ENCODE measurements at regions not wholly inside any gene's neighbourhood (a gene's known extent, or its start where the extent isn't known, plus 50 kb on each side); places are given as distances from the start of the nearest gene placed in this dataset.

DNA sequence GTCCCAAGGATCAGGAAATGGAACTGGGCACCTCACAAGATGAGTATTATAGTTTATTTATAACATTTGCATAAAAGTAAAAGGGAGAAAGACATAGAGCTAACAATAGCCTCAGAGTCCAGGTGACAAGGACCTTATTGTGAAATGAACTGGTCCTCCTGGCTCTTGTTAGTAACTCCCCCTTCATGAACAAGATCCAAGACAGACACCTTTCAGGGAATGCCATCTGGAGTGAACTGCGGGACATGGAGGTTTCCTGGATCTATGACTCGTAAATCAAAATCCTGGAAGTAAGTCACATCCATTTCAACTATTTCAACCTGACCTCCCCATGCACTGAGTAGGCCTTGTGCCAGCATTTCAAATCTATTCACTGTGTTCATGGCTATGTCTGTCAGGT, 129.5 kb upstream of the GAS1 start:
- TF ChIP-seq, protein P1, sequence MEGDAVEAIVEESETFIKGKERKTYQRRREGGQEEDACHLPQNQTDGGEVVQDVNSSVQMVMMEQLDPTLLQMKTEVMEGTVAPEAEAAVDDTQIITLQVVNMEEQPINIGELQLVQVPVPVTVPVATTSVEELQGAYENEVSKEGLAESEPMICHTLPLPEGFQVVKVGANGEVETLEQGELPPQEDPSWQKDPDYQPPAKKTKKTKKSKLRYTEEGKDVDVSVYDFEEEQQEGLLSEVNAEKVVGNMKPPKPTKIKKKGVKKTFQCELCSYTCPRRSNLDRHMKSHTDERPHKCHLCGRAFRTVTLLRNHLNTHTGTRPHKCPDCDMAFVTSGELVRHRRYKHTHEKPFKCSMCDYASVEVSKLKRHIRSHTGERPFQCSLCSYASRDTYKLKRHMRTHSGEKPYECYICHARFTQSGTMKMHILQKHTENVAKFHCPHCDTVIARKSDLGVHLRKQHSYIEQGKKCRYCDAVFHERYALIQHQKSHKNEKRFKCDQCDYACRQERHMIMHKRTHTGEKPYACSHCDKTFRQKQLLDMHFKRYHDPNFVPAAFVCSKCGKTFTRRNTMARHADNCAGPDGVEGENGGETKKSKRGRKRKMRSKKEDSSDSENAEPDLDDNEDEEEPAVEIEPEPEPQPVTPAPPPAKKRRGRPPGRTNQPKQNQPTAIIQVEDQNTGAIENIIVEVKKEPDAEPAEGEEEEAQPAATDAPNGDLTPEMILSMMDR (IDR thresholded peaks at IDR 0.05): no peak
- no peak for TF ChIP-seq POLR2A (IDR thresholded peaks at IDR 0.05)
- H3K4me3 ChIP-seq: no peak overlapping the region
- intact Hi-C loops (cut with DNase I): no loop called here
- 54 to 61% methylated on average over 2 of the region's 2 CpGs for WGBS, 2 donors
- H3K27ac ChIP-seq: no peak overlapping the region
- H3K27me3 ChIP-seq: no peaks in the 10 kb centered on the region
- no peaks in the 10 kb centered on the region for H3K4me1 ChIP-seq
- no peak for DNase-seq
- H3K9me3 ChIP-seq: no peaks in the 10 kb centered on the region
- no peaks in the 10 kb centered on the region for H3K36me3 ChIP-seq

DNA sequence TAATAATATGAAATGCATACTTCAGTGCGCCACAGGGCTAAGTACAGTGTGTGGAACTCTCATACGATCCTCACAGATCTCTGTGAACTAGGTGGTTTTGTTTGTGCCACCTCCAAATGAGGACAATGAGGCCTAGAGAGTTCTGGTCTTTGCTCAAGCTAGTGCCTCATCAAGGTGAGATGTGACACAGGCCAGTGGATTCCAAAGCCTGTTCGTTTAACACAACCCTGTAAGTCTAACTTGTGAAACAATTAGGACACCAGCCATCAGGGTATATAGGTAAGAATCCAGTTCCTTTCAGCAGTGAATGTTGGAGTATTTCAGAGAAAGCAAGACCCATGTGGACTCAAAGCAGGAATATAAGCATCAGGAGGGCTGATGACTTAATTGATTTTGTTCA, 130.7 kb upstream of the GAS1 start:
- no peaks in the 10 kb centered on the region for H3K4me1 ChIP-seq
- intact Hi-C loops (cut with DNase I): no loop called here
- H3K9me3 ChIP-seq: no peaks in the 10 kb centered on the region
- WGBS, 2 donors: 77 to 87% methylated on average over 3 of the region's 3 CpGs
- TF ChIP-seq, protein P1 (IDR thresholded peaks at IDR 0.05): no peak
- no peak for TF ChIP-seq POLR2A (IDR thresholded peaks at IDR 0.05)
- no peak overlapping the region for H3K4me3 ChIP-seq
- H3K36me3 ChIP-seq: no peaks in the 10 kb centered on the region
- no peaks in the 10 kb centered on the region for H3K27me3 ChIP-seq
- no peak overlapping the region for H3K27ac ChIP-seq
- DNase-seq: no peak

DNA sequence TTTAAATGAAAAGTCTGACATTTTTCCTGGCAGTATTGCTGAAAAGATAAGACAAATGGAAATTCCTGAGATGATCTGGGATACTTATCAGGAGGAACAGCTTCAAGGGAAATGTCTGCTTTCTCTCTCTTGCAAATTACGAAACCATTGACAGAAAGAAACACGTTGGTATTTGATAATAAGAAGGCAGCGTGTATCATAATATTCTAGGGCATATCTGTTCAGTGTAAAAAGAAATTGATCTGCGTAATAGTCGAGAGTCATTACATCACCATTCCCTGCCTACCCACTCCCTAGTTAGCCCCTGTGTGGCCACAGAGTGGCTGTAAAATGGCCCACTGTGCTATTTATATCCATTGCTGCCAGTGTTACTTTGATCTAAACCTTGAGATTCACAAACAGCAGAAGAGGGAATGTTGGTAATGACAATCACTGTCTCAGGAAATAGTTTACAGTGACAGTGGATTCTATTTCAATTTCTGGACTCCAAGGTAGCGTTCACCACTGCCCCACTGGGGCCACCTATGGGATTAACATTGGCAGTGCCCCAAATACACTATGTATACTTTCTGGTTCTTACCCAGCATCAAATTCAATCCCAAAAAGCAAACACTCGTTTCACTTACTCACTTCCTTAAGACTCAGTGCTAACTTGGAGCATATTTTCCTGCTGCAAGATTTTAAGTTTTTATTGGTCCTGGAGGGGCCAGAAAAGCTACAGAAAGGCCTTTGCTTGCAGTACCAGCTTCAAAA, 133.4 kb upstream of the GAS1 start:
- no peak overlapping the region for H3K27ac ChIP-seq
- H3K4me1 ChIP-seq: no peaks in the 10 kb centered on the region
- no peak for TF ChIP-seq POLR2A (IDR thresholded peaks at IDR 0.05)
- TF ChIP-seq, protein P1 (IDR thresholded peaks at IDR 0.05): no peak
- no peaks in the 10 kb centered on the region for H3K9me3 ChIP-seq
- no peak for DNase-seq
- intact Hi-C loops (cut with DNase I): no loop called here
- H3K27me3 ChIP-seq: no peaks in the 10 kb centered on the region
- no peaks in the 10 kb centered on the region for H3K36me3 ChIP-seq
- H3K4me3 ChIP-seq: no peak overlapping the region
- 65 to 71% methylated on average over 7 of the region's 7 CpGs for WGBS, 2 donors

DNA sequence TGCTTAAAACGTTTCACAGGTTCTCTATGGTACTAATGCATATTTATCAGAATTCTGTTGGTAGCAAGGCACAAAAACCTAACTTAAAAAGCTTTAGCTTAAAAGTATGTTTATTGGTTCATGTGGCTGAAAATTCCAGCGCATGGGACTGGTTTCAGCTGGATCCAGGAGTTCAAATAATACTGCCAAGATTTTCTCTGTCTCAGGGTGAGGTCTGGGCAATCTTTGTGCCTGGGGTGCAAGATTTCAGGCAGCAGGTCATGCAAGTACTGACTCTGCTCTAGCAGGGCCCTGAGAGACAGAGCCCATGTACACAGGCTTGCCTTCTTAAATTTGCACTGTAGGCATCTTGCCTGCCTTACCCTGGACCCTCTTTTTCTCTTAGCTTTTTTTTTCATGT, 134.2 kb upstream of the GAS1 start:
- Histone ChIP-seq H3K9me3 (no peaks in the 10 kb centered on the region), H3K36me3 (no peaks in the 10 kb centered on the region), H3K27me3 (no peaks in the 10 kb centered on the region), H3K4me3 (no peak overlapping the region), H3K4me1 (no peaks in the 10 kb centered on the region), H3K27ac (no peak overlapping the region)
- intact Hi-C loops (cut with DNase I): no loop called here
- TF ChIP-seq, protein P1 (IDR thresholded peaks at IDR 0.05): no peak
- TF ChIP-seq POLR2A (IDR thresholded peaks at IDR 0.05): no peak
- WGBS, 2 donors: 49 to 55% methylated on average over 2 of the region's 2 CpGs
- no peak for DNase-seq

DNA sequence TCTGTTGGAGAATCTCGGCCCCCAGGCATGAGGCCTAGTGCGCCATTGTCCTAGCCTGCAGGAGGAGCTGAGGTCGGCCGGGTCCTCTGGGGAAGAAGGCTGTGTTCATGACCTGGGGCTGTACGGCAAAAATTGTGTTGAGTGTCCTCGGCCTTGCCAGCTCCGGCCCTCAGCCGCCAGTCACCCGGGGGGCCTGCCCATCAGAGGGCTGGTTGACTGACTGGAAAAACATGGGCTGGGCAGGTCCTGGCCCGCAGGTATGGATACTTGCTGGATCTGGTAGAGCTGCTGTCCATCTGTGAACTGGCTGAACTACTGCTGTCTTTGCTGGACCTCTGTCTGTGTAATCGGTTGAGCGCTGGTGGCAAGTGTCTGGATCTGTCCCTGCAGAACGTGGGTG, 136.7 kb upstream of the GAS1 start:
- TF ChIP-seq, protein P1 (IDR thresholded peaks at IDR 0.05): no peak
- TF ChIP-seq POLR2A (IDR thresholded peaks at IDR 0.05): no peak
- Histone ChIP-seq H3K36me3 (no peaks in the 10 kb centered on the region), H3K27ac (no peak overlapping the region), H3K4me3 (no peak overlapping the region), H3K9me3 (no peaks in the 10 kb centered on the region), H3K27me3 (no peaks in the 10 kb centered on the region), H3K4me1 (no peaks in the 10 kb centered on the region)
- DNase-seq: no peak
- intact Hi-C loops (cut with DNase I): no loop called here
- WGBS, 2 donors: 80 to 90% methylated on average over 4 to 11 of the region's 13 CpGs
